RCC 7860 (cell line): ENCODE measurements at regions not wholly inside any gene's neighbourhood (a gene's known extent, or its start where the extent isn't known, plus 50 kb on each side); places are given as distances from the start of the nearest gene placed in this dataset.
"Not testable (repeated sequence)": the region's sequence is repeated elsewhere in the genome, so short reads cannot be mapped to it uniquely, and the experiment has no call there.

Source experiments
- DNase-seq: peaks from one replicate; pipeline ENCODE4 v3.0.0-alpha.2; 2015; ENCODE audit warnings: low spot score
- FAIRE-seq: peaks from 2 replicates; lab custom pipeline; 2012; peaks lifted over from hg19 to GRCh38; lab: Jason Lieb, UNC

DNA sequence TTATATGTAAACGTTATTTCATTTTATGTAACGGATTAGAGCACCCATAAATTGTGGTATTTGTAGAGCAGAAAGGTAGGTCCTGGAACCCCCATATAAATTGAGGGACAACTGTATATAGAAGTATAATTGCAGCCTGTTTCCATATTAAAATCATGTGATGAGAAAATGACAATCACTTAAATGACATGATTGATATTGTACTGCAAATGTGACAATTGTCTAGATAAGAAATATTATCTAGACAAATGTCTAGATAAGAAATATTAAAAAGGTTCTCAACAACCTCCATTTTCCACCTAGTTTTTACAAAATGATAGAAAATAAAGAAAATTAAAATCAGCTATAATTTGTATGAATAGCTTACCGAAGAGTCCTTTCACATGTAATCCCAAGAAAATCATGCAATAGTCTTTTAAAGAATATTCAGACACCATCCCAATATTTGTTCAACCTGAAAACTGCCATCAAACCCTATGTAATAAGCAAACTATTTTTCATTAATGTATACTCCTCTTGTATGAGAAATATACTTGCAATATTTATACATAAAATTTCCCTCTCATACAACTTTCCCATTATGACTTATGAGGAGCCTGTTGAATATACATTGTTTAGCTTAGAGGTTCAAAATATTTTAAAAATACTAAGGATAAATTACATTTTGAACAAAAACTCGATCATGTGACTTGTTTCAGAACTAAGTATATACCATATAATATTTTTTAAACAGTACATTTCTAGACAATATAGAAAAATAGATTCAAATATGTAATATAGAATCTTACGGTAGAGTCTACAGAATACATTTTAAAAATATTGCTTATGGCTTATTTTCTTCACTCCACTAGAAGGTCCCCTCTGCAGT, 153.2 kb downstream of the CRPPA start:
- peak; percentile 54 for FAIRE-seq
- DNase-seq, result no peak

DNA sequence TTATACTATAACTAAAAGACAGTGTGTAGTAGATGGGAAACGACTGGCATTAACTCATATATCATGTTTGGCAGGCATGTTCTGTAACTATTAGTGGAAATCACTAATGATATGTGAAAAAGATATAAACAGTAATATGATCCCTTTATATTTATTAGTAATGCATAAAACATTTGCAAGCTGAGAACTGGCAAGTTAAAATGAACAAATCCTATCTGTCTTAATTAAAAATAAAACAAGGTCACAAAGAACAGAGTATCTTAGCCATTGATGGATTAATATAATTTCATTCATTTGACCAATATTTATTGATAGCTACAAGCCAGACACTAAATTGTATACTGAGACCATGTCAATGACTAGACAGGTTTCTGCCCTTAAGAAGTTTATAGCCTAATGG, 154.5 kb downstream of the CRPPA start:
- DNase-seq, result no peak
- peak; percentile 35 for FAIRE-seq

DNA sequence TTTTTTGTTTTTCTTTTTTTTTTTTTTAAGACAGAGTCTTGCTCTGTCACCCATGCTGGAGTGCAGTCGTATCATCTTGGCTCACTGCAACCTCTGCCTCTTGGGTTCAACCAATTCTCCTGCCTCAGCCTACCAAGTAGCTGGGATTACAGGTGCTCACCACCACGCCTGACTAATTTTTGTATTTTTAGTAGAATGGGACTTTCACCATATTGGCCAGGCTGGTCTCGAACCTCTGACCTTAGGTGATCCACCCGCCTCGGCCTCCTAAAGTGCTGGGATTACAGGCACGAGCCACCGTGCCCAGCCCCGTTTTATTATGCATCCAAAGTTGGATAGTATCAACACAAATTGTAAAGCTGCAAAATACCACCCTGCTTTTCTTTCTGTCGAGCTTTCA, 154.9 kb downstream of the CRPPA start:
- FAIRE-seq, DNase-seq: not testable (repeated sequence)

DNA sequence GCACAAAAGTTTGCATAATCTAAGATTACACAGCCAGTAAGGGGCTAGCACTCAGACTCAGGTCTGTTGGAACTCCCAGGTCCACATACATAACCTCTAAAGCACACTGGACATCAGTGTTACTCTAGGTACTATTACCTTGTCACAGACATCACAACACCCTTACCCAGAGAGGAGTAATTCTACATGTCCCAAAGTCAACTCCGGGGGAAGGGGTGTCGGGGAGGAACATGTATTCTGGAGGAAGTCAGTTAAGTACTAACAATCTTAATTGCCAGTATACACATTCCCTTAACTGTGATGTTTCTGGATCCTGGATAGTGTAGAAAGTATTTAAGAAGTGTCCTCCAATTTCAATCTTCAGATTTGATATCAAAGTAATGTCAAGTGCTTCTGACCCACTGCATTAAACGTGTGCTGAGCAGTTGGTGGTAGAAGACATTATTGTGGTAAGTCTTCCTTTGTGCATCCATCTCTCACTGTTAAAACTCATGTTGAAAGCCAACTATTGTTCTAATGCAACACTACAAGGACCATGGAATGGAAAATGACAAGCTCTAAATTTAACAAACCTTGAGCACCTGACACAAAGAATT, 155.4 kb downstream of the CRPPA start:
- no peak for FAIRE-seq
- no peak for DNase-seq

DNA sequence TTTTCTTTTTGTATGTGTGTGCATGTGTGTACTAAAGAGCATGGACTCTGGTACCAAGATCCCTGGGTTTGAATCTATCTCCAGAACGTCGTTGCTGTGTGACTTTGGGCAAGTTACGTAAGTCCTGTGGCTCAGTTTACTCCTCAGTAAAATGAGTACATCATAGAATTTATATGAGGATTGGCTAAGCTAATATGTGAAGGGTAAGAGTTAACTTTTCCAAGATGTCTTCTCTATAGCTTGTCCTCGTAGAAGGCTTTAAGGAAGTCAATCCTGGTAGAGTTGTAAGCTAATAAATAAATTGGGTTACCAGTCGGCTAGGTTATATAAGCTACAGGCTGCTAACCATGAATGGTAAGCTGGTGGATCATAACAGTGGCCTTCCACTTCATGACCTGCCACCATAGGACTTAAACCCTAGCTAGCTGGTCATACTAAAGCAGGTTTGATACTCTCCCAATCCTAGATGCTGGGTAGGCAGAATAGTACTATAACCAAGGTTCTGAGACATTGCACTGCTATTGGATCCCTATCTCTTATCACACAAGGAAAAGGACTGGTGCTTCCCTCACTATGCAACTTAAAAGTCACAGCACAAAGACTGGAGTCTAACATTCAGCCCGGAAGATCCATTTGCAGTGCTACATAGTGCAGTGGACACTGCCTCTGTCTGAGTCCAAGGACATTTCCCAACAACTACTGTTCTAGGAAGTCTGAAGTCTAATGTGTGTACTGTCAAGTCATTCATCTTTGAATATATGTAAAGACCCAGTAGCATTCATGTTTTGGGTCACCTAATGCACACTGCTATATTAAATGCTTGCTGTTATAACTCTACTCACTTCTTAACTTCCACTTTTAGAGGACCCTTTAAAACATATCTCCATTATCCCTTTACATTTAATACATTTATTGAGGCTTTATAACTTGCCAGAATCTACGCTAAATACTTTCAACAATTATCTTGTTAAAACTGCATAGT, 156.2 kb downstream of the CRPPA start:
- DNase-seq (no peak), FAIRE-seq (no peak)

DNA sequence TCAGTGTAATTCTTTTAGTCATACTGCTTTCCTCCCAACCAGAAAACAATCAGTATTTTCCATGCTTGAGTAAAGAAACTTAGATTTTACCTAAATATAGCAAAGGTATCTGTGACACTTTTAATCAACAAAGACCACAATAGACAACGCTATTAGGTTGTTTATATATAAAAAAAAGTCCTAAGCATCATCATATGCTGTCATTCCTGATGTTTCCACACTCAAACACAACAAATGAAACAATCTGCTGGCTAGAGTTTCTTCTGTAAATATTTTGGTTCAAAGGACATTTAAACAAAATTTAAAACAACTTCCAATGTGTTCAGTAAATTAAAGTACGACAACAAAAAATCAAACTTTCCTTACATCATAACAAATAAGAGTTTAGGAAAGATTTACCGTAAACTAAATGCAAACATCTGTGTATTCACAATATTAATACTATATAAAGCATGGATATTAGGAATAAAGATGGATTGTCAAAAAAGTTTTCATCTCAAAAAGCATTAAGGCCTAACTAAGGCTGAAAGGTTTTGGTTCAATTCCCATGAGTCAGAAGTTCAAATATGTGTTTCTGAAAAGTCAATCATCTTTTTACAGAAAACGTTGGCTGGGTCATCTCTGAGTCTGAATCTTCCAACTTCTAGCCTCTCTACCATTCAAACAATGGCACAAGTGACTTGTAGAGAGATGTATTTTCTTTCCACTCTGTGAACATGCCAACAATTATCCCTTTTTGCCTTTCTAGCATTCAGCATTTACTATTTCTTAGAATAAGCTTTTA, 157.1 kb downstream of the CRPPA start:
- FAIRE-seq (peak; percentile 8), DNase-seq (no peak)

DNA sequence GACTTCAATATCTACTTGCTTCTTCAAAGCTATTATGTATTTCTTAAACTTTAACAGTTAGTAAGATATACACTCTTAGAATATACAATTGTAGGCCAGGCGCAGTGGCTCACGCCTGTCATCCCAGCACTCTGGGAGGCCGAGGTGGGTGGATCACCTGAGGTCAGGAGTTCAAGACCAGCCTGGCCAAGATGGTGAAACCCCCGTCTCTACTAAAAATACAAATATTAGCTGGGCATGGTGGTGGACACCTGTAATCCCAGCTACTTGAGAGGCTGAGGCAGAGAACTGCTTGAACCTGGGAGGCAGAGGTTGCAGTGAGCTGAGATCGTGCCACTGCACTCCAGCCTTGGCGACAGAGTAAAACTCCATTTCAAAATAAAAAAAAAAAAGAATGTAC, 158.0 kb downstream of the CRPPA start:
- not testable (repeated sequence) for FAIRE-seq, DNase-seq

DNA sequence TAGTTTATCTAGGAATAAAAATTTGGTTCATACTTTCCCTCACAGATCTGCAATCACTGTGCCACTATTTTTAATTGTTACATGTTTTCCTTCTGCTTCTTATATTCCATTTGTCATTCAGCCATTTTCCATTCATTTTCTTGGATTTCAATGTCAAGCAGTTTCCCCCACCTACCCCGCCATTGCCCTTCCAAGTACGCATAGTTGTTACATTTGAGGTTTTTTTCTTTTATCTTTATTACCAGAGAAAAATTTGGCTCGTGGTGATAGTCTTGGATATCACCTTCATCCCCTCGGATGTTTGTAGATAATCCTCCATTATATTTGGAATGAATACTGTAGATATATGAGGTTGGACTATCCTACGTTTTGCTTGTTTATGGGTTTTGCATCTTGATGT, 159.7 kb downstream of the CRPPA start:
- FAIRE-seq, result no peak
- DNase-seq, result no peak

DNA sequence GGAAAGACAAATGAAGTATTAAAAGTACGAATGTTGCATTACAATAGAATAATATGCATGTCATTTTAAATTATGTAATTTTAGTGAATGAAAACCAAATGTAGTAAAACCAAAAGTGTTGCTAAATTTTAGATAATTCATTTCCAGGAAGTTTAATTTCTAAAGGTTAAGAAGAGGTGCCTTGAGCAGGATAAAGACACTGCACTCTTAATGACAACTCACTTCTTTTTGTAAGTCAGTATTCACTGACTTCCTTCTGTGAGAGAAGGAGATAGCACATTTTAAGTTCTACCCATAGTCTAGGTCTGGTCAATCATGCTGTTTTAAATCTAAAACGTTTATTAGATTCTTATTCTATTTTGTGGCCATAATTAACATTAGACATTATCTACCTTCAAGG, 160.2 kb downstream of the CRPPA start:
- no peak for FAIRE-seq
- no peak for DNase-seq

DNA sequence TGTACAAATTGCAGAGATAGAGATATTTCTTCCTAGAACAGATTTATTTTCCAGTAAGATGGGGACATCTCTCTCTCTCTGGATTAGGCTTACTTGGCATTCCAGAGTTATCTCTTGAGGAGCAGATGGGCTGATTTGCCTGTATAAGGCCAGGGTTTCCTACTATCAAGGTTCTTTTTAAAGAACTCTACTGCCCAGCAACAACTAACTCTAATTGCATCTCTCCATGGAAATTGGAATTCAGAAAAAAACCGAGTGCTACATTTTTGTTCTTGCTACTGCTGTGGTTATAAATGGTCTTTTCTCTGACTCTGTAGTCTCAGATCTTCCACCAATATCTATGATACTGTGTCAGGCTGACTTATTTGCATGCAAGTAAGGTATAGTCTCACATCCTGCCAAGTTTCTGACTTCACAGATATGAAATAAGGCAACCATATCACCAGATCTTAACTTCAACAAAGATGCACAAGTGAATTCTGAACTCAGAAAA, 161.1 kb downstream of the CRPPA start:
- no peak for FAIRE-seq
- no peak for DNase-seq

DNA sequence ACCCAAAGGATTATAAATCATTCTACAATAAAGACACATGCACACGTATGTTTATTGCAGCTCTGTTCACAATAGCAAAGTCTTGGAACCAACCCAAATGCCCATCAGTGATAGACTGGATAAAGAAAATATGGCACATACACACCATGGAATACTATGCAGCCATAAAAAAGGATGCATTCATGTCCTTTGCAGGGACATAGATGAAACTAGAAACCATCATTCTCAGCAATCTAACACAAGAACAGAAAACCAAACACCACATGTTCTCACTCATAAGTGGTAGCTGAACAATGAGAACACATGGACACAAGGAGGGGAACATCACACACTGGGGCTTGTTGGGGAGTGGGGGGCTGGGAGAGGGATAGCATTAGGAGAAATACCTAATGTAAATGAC, 164.9 kb downstream of the CRPPA start:
- not testable (repeated sequence) for DNase-seq, FAIRE-seq

DNA sequence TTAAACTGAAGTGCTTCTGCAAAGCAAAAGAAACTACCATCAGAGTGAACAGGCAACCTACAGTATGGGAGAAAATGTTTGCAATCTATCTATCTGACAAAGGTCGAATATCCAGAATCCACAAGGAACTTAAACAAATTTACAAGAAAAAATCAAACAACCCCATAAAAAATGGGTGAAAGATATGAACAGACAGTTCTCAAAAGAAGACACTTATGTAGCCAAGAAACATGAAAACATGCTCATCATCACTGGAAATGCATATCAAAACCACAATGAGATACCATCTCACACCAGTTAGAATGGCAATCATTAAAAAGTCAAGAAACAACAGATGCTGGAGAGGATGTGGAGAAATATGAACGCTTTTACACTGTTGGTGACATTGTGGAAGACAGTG, 165.4 kb downstream of the CRPPA start:
- not testable (repeated sequence) for FAIRE-seq

DNA sequence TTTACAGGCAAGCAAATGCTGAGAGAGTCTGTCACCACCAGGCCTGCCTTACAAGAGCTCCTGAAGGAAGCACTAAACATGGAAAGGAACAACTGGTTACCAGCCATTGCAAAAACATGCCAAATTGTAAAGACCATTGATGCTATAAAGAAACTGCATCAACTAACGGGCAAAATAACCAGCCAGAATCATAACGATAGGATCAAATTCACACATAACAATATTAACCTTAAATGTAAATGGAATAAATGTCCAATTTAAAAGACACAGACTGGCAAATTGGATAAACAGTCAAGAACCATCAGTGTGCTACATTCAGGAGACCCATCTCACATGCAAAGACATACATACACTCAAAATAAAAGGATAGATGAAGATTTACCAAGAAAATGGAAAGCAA, 170.7 kb downstream of the CRPPA start:
- DNase-seq, FAIRE-seq: not testable (repeated sequence)

More for the DNA sequence above, 165.4 kb downstream of the CRPPA start:
- not testable (repeated sequence) for DNase-seq

DNA sequence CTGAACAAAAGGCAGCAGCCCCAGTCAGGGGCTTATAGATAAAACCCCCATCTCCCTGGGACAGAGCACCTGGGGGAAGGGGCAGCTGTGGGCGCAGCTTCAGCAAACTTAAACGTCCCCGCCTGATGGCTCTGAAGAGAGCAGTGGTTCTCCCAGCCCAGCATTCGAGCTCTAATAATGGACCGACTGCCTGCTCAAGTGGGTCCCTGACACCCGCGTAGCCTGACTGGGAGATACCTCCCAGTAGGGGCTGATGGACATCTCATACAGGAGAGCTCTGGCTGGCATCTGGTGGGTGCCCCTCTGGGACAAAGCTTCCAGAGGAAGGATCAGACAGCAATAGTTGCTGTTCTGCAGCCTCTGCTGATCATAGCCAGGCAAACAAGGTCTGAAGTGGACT, 172.1 kb downstream of the CRPPA start:
- not testable (repeated sequence) for DNase-seq, FAIRE-seq

DNA sequence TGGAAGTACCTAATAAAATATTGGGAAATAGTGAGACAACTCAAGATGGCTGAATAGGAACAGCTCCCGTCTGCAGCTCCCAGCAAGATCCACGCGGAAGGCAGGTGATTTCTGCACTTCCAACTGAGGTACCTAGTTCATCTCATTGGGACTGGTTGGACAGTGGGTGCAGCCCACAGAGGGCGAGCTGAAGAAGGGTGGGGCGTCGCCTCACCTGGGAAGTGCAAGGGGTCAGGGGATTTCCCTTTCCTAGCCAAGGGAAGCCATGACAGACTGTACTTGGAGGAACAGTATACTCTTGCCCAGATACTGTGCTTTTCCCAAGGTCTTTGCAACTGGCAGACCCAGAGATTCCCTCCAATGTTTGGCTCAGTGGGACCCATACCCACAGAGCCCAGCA, 172.8 kb downstream of the CRPPA start:
- DNase-seq, FAIRE-seq: not testable (repeated sequence)

DNA sequence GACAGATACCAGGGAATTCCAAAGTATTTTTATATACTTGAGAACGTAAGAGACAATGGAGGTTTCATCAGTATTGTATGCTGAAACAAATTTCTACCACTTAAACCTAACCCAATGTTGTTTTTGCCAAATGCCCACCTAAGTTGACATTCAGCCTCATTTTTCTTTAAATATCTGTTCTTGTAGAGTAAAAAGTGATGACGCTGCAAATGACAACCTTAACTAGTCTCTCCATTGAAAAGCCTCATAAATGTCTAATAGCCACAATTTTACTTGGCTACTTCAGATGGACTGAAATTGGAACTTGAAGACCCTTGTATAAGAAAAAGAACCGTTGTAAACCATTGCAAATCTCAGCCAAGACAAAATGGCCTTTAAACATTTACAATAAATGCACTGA, 176.9 kb downstream of the CRPPA start:
- no peak for DNase-seq
- no peak for FAIRE-seq

DNA sequence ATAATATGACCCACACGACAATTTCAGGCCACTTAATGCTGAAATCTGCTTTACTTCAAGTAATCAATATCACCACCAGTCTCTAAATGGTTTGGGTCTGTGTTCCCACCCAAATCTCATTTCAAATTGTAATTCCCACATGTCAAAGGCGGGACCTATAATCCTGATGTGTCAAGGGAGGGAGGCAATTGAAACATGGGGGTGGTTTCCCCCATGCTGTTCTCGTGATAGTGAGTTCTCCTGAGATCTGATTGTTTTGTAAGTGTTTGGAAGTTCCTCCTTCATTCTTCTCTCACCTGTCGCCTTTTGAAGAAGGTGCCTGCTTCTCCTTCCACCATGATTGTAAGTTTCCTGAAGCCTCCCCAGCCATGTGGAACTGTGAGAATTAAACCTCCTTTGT, 178.4 kb downstream of the CRPPA start:
- FAIRE-seq, result no peak

DNA sequence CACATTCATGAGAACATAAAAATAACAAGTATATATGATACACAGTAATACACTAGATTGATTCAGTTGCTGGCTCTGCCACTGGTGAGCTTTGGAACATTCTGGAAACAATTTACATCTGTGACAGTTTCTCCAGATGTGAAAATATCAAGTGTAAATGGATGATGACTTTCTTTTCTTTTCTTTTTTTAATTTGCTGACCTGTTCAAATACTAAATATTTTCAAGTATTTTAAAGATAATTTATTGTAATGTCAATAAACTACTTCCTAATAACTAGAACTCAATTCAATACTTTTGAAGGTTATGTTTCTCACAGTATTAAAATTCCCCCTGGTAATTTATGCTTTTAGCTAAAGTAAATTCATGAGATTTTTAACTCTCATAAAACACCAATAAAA, 180.3 kb downstream of the CRPPA start:
- no peak for FAIRE-seq

More for the DNA sequence above, 178.4 kb downstream of the CRPPA start:
- no peak for DNase-seq

DNA sequence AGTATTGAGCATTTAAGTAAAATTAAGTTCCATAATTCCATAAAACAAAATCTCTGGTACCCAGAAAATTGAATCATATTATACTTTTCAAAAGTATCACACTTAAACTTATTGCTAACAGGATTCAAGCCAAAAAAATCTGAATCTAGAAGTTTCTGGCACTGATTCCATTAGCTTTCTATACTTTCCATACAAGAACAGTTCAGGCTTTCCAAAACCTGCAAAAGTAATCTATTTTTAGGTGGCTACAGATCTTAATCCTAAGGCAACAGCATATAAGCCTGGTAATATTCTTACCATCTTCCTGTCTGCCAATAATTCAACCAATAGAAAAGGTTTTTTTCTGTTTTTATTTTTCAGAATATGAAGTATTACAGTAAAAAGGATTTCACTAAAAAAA, 185.0 kb downstream of the CRPPA start:
- FAIRE-seq, result no peak

More for the DNA sequence above, 180.3 kb downstream of the CRPPA start:
- no peak for DNase-seq

More for the DNA sequence above, 185.0 kb downstream of the CRPPA start:
- DNase-seq, result no peak
